ENCODE measurements at regions not wholly inside any gene's neighbourhood (a gene's known extent, or its start where the extent isn't known, plus 50 kb on each side); places are given as distances from the start of the nearest gene placed in this dataset.

DNA sequence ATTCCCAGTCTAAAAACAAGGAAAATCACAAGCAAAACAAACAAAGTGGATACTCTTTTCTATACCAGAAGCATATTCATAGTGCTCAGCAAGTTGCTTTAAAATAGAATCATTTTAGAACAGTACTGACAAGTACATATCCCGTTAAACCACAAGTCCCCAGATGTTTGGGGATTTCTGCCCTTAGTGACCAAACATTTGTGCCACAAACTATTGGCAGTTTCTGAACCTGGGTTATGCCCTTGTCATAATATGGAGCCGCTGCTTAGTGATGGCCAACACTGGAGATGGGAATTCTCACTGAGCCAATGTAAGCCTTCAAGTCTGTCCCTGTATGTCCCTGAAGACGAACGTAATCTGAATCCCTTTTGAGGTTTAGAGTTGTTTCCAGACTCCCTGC, 436.7 kb upstream of the JAG1 start:
- ATAC-seq, result no peak
- H3K27me3 ChIP-seq (ENCODE audit: control insufficient read depth in 1 of 2, insufficient read depth in 2 of 2, low read length in 2 of 2), result peaks cover 0 to 4% of the 10 kb centered on the region in 2 experiments; a peak in 1 of 5 replicates
- intact Hi-C loops (cut with micrococcal nuclease; ENCODE audit: unreplicated experiment), result no loop called here

DNA sequence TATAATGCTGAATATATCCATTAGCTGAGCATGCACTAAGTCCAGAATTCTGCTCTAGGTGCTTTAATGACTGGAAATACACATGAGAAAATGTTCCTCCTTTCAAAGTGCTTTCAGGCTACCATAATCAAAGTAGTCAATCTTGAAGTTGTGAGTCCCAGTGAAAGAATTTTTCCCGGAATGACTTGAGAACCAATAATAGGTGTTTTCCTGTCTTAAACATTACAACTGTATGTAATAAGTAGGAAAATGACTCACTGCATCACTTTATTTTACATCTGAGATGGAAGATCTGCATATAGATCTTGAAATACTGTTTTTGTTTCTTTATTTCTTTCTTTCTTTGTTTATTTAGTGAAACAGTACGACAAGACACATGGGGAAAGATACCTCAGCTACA, 437.4 kb upstream of the JAG1 start:
- Histone ChIP-seq H3K36me3 (replicated peaks in 1 of 2; ENCODE audit: control insufficient read depth in 1 of 2, insufficient read depth in 2 of 2, low read length in 2 of 2) (no peaks in the 10 kb centered on the region), H3K4me2 (ENCODE audit: low read depth, low read length) (no peak overlapping the region), H3K4me1 (ENCODE audit: insufficient read depth, low read length) (no peaks in the 10 kb centered on the region), H3K9me3 (ENCODE audit: low read length) (no peaks in the 10 kb centered on the region), H2AFZ (ENCODE audit: low read length) (no peak overlapping the region), H3K27me3 (ENCODE audit: control insufficient read depth in 1 of 2, insufficient read depth in 2 of 2, low read length in 2 of 2) (peaks cover 0 to 4% of the 10 kb centered on the region in 2 experiments; a peak in 1 of 5 replicates), H3K79me2 (ENCODE audit: insufficient read depth, low read length) (no peaks in the 10 kb centered on the region), H3K9ac (ENCODE audit: insufficient read depth, low read depth, low read length) (no peak overlapping the region), H3K27ac (ENCODE audit: extremely low read length, insufficient read depth, low read length) (no peak overlapping the region), H4K20me1 (ENCODE audit: insufficient read depth, low read length) (no peaks in the 10 kb centered on the region), H3K4me3 (replicated peaks in 1 of 3; ENCODE audit: insufficient read depth in 1 of 3, low read depth in 2 of 3, low read length in 3 of 3) (no peak overlapping the region)
- 2% methylated on average over 2 of the region's 2 CpGs for WGBS (ENCODE audit: low lambda C conversion rate)
- POLR2A ChIA-PET, result no interaction called here
- CTCF ChIA-PET (ENCODE audit: low intra/inter-chr PET ratio, low total read pairs), result no interaction called here
- DNase-seq (ENCODE audit: low spot score) (no peak), ATAC-seq (no peak), FAIRE-seq (no peak)
- TF ChIP-seq MEIS1 (CRISPR knock-in tag; IDR thresholded peaks at IDR 0.05; ENCODE audit: borderline replicate concordance), result no peak
- TF ChIP-seq, protein P1, sequence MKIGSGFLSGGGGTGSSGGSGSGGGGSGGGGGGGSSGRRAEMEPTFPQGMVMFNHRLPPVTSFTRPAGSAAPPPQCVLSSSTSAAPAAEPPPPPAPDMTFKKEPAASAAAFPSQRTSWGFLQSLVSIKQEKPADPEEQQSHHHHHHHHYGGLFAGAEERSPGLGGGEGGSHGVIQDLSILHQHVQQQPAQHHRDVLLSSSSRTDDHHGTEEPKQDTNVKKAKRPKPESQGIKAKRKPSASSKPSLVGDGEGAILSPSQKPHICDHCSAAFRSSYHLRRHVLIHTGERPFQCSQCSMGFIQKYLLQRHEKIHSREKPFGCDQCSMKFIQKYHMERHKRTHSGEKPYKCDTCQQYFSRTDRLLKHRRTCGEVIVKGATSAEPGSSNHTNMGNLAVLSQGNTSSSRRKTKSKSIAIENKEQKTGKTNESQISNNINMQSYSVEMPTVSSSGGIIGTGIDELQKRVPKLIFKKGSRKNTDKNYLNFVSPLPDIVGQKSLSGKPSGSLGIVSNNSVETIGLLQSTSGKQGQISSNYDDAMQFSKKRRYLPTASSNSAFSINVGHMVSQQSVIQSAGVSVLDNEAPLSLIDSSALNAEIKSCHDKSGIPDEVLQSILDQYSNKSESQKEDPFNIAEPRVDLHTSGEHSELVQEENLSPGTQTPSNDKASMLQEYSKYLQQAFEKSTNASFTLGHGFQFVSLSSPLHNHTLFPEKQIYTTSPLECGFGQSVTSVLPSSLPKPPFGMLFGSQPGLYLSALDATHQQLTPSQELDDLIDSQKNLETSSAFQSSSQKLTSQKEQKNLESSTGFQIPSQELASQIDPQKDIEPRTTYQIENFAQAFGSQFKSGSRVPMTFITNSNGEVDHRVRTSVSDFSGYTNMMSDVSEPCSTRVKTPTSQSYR (CRISPR knock-in tag; IDR thresholded peaks at IDR 0.05; ENCODE audit: borderline replicate concordance), result no peak
- BruUV-seq (replicated peaks), result no TSS peak
- in situ Hi-C loops (cut with HindIII; ENCODE audit: extremely low pct_ligation_motif_present, low pct_unique_long_range_greater_than_20kb) (no loop called here), intact Hi-C loops (cut with micrococcal nuclease; ENCODE audit: unreplicated experiment) (no loop called here)

More for the DNA sequence above, 436.7 kb upstream of the JAG1 start:
- Histone ChIP-seq H3K4me3 (replicated peaks in 1 of 3; ENCODE audit: insufficient read depth in 1 of 3, low read depth in 2 of 3, low read length in 3 of 3) (no peak overlapping the region), H3K79me2 (ENCODE audit: insufficient read depth, low read length) (no peaks in the 10 kb centered on the region), H3K4me2 (ENCODE audit: low read depth, low read length) (no peak overlapping the region), H3K4me1 (ENCODE audit: insufficient read depth, low read length) (no peaks in the 10 kb centered on the region), H2AFZ (ENCODE audit: low read length) (no peak overlapping the region), H4K20me1 (ENCODE audit: insufficient read depth, low read length) (no peaks in the 10 kb centered on the region), H3K36me3 (replicated peaks in 1 of 2; ENCODE audit: control insufficient read depth in 1 of 2, insufficient read depth in 2 of 2, low read length in 2 of 2) (no peaks in the 10 kb centered on the region), H3K9me3 (ENCODE audit: low read length) (no peaks in the 10 kb centered on the region), H3K9ac (ENCODE audit: insufficient read depth, low read depth, low read length) (no peak overlapping the region), H3K27ac (ENCODE audit: extremely low read length, insufficient read depth, low read length) (no peak overlapping the region)
- BruUV-seq (replicated peaks), result no TSS peak
- FAIRE-seq, result no peak
- WGBS (ENCODE audit: low lambda C conversion rate), result 11% methylated on average over 4 of the region's 4 CpGs
- CTCF ChIA-PET (ENCODE audit: low intra/inter-chr PET ratio, low total read pairs), result no interaction called here
- POLR2A ChIA-PET, result no interaction called here
- DNase-seq (ENCODE audit: low spot score), result no peak
- TF ChIP-seq, protein P2, sequence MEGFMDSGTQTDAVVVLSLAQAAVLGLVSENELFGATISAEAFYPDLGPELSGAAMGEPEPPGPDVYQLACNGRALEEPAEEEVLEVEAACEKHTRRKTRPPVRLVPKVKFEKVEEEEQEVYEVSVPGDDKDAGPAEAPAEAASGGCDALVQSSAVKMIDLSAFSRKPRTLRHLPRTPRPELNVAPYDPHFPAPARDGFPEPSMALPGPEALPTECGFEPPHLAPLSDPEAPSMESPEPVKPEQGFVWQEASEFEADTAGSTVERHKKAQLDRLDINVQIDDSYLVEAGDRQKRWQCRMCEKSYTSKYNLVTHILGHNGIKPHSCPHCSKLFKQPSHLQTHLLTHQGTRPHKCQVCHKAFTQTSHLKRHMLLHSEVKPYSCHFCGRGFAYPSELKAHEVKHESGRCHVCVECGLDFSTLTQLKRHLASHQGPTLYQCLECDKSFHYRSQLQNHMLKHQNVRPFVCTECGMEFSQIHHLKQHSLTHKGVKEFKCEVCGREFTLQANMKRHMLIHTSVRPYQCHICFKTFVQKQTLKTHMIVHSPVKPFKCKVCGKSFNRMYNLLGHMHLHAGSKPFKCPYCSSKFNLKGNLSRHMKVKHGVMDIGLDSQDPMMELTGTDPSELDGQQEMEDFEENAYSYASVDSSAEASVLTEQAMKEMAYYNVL (CRISPR knock-in tag; IDR thresholded peaks at IDR 0.05; ENCODE audit: borderline replicate concordance), result no peak
- in situ Hi-C loops (cut with HindIII; ENCODE audit: extremely low pct_ligation_motif_present, low pct_unique_long_range_greater_than_20kb), result no loop called here
